GM19395 (cell line): ENCODE measurements at regions not wholly inside any gene's neighbourhood (a gene's known extent, or its start where the extent isn't known, plus 50 kb on each side); places are given as distances from the start of the nearest gene placed in this dataset.

Source experiments
- ATAC-seq: cut with Tn5 transposase; IDR thresholded peaks from one replicate; pipeline ENCODE4 v1.9.1; 2021; ENCODE audit warnings: mild to moderate bottlenecking, moderate library complexity; ENCODE audit not compliant: unreplicated experiment

DNA sequence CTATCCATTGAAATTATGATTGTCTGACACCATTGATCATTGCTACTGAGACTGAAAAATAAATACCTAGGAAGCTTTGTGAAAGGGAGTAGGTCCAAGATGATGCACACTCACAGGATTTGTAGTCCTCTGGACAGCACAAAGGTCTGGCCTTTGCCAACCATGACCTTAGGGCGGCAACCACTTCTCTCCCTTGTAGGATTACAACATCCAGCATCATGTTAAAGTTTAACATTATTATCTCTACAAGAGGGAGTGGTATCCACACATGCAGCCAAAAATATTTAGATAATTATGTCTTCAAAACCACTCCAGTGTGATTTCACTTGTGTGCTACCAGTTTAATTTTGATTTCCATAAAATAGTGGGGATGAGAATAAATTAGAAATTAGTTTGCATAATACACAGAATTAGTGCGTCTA, 51.1 kb upstream of the NHSL1 start:
- no peak for ATAC-seq

DNA sequence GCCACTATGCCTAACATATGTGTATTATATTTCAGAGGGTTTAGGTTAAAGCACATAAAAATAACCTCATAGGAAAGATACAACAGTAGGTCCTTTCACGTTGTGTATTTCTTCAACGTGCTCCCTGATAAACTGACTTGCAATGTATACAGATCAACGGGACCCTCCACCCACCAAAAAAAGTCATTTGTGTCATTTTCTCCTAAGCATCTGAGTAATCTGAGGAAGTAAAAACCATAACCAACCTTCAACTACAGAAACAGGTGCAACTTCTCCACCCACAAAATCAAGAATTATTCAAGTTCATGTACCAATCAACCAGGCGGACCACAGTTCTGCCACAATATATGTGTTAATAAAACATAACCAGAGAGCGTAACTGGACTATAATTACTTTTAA, 54.9 kb upstream of the NHSL1 start:
- ATAC-seq: no peak

- no peak for ATAC-seq
Observed at GRCh38 chr6:138555421-138555988, 56.2 kb upstream of the NHSL1 start.

DNA sequence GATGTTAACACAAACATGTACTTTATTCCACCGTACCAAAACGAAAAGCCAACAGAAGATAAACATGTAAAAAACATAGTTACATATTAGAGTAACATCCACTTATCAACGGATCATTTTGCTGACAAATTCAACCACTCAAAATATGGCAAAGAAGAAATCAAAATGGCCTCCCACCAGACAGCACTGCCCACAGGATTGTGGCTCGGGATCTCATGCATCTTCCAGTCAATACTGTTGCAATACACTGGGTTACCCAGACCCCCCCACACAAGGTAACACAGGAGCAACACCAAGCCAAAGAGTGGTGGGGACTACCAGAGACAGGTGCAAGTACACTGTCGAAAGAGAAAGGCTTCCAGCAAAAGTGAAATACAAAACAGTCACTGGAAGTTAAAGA, 57.9 kb upstream of the NHSL1 start:
- ATAC-seq: no peak

- no peak for ATAC-seq
Observed at GRCh38 chr6:138559143-138559542, 59.8 kb upstream of the NHSL1 start.

GRCh38 chr6:138560130-138560860, 61.0 kb upstream of the NHSL1 start:
- ATAC-seq: no peak

- no peak for ATAC-seq
Observed at GRCh38 chr6:138562691-138563090, 63.4 kb upstream of the NHSL1 start.

- no peak for ATAC-seq
Observed at GRCh38 chr6:138563231-138563630, 63.9 kb upstream of the NHSL1 start.

GRCh38 chr6:138563650-138564049, 64.4 kb upstream of the NHSL1 start:
- ATAC-seq: no peak

- no peak for ATAC-seq
Observed at GRCh38 chr6:138564170-138564721, 65.0 kb upstream of the NHSL1 start.

DNA sequence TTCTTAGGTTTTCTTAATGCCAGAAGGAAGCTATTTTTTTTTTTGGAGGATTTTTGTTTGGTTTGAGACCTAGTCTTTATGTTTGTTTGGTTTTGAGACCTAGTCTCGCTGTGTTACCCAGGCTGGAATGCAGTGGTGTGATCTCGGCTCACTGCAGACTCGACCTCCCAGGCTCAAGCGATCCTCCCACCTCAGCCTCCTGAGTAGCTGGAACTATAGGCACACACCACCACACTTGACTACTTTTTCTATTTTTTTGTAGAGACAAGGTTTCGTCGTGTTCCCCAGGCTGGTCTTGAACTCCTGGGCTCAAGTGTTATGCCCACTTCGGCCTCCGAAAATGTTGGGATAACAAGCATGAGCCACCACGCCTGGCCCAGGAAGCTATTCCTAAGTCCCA, 67.8 kb upstream of the NHSL1 start:
- ATAC-seq: no peak

DNA sequence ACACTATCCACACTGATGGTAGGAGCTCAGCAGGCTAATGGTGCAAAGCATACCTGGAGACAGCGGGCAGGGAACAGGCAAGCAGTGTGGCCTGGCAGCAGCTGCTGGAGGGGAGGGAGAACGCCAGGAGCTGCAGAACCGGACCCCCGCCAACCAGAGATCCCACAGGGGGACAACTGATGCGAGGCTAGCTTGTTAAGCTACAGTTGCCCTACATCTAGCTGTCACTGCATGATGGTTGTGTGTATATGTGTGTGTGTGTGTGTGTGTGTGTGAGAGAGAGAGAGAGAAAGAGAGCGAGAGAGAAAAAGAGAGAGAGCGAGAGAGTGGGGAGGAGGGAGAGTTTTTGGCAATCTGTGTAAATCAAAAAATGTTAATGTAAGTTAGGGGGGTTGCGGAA, 69.7 kb upstream of the NHSL1 start:
- ATAC-seq: no peak

GRCh38 chr6:138569554-138569953, 70.3 kb upstream of the NHSL1 start:
- ATAC-seq: no peak

- no peak for ATAC-seq
Observed at GRCh38 chr6:138569970-138570724, 70.9 kb upstream of the NHSL1 start.

DNA sequence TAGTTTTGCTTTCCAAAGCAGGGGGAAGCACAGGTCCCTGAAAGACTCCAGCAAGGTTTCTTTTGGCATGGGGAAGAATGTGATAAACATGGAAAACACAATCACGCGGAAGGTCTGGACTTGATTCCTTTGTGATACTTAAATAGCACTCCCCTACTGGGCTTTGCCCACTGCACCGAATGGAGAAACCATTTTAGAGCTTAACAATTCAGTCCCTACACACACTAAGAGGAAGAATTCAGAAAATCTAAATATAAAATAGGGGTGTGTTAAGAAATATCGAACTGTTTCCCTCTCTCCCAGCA, 71.4 kb upstream of the NHSL1 start:
- ATAC-seq: no peak

DNA sequence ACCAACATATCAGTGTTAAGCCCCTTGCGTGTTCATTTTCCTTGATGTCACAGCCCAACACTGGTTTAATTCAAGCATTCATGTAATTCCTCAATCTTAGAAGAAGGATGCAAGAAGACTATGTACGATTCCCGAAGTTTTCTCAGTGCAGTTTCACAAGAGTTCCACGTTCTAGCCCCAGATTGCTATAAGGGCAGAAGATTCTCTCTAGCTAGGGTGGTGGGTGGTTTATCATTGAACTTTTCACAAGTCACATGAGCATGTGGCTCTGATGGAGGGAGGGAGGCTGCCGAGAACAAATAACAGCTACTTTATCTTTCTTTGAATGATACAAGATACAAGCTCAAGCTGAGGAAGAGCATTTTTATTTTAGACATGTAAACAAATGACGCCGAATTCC, 71.9 kb upstream of the NHSL1 start:
- ATAC-seq: no peak

- no peak for ATAC-seq
Observed at GRCh38 chr6:138571585-138572166, 72.4 kb upstream of the NHSL1 start.

- ATAC-seq: no peak
Observed at GRCh38 chr6:138572167-138572875, 73.0 kb upstream of the NHSL1 start.

- no peak for ATAC-seq
Observed at GRCh38 chr6:138572885-138573284, 73.6 kb upstream of the NHSL1 start.

DNA sequence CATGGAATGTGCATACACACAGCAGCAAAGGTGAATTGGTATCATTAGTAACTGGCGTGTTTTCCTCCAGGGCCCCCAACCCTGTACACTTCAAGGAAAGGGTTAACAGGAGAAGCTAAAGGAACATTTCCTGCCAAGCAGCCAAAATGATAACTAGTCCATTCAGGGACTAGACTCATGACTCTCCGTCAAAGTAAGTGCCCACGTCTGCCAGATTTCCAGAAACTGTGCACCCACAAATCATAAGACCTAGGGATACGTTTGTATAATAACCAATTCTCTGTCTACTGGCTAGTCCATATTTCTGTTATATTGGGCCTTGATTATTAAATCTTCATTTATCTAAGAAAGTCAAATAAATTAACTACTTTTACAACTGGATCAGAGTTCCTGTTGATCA, 76.0 kb upstream of the NHSL1 start:
- ATAC-seq: no peak

GRCh38 chr6:138576313-138576712, 77.0 kb upstream of the NHSL1 start:
- no peak for ATAC-seq
